D721Med (cell line): ENCODE measurements at regions not wholly inside any gene's neighbourhood (a gene's known extent, or its start where the extent isn't known, plus 50 kb on each side); places are given as distances from the start of the nearest gene placed in this dataset.

Source experiments
- DNase-seq: peaks from one replicate; pipeline ENCODE4 v3.0.0; 2011; ENCODE audit warnings: low spot score; ENCODE audit not compliant: insufficient read length
- FAIRE-seq: peaks from 2 replicates; lab custom pipeline; 2011; peaks lifted over from hg19 to GRCh38; lab: Jason Lieb, UNC
- CTCF ChIP-seq: IDR thresholded peaks from 2 replicates; pipeline ENCODE4 v1.5.1; 2012; ENCODE audit warnings: mild to moderate bottlenecking, control low read depth; ENCODE audit not compliant: insufficient read depth; ENCODE audit errors: missing control alignments

DNA sequence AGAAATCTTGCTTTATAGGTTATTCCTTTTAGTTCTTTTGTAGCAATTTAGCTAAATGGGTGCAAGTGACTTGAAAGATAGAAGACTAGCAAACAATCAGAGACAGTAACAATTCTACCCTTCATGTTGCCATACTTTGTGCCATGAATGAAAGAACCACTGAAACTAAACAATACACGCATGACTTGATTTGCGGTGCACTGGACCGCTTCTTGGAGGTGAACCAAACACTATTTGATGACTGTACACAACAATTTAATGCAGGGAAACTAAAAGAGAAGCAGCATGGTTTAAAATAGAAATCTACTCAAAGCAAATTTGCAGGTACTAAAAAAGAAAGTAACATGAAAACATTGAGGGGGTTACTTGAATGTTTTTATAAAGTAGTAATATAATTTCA, 331.0 kb upstream of the RARB start:
- TF ChIP-seq CTCF: no peak
- DNase-seq (no peak), FAIRE-seq (no peak)

GRCh38 chr3:25099666-25100065, 328.4 kb upstream of the RARB start:
- no peak for FAIRE-seq
- DNase-seq: no peak
- TF ChIP-seq CTCF: no peak

DNA sequence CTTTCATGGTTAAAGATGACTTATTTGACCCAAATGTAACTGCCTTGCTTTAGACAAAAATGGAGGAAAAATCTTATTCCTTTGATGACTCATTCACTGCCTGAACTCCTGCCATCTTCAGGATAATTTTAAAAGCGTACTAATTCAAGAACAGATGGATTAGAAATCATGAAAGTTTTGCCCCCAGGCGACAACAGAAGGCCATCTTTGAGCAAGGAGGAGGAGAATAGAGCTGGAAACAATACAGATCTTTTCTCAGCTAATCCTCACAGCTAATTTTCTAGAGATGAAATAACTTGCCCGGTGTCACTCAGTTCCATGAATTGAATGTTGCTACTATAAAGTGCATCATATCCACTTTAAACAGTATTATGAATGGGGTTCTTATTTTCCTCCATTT, 324.7 kb upstream of the RARB start:
- DNase-seq (no peak), FAIRE-seq (no peak)
- TF ChIP-seq CTCF: no peak

DNA sequence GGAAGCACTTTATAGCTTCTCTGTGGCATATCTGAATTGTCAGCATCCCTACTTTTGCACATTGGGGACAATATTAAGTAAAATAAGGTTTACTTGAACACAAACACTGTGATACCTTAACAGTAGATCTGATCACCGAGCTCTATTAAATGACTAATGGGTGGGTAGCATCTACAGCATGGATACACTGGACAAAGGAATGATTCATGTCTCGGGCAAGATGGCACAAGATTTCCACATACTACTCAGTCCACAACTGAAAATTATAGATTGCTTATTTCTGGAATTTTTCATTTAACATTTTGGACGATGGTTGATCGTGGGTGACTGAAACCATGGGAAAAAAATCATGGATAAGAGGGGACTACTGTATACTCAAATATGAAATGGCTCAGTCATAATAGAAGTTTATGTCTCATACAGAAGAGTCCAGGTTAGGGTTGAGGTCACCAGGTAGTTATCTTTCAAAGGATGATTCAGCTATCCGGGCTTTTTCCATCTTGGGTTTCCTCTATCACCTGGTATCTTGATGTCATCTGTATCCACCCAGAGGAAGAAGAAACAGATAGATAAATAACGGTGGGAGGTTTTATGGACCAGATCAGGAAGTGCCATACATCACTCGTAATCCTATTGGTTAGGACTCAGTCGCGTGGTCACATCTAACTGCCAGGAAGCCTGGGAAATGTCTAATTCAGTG, 320.0 kb upstream of the RARB start:
- FAIRE-seq (no peak), DNase-seq (no peak)
- no peak for TF ChIP-seq CTCF

- TF ChIP-seq CTCF: no peak
- FAIRE-seq: no peak
Observed at GRCh38 chr3:25110642-25111041, 317.4 kb upstream of the RARB start.

GRCh38 chr3:25113891-25114290, 314.2 kb upstream of the RARB start:
- TF ChIP-seq CTCF: no peak
- no peak for DNase-seq
- no peak for FAIRE-seq

More at GRCh38 chr3:25110642-25111041, 317.4 kb upstream of the RARB start:
- no peak for DNase-seq

- DNase-seq (no peak), FAIRE-seq (no peak)
- no peak for TF ChIP-seq CTCF
Observed at GRCh38 chr3:25114532-25114931, 313.5 kb upstream of the RARB start.
